HFFc6 (cell line): ENCODE measurements at regions not wholly inside any gene's neighbourhood (a gene's known extent, or its start where the extent isn't known, plus 50 kb on each side); places are given as distances from the start of the nearest gene placed in this dataset.
"Not testable (repeated sequence)": the region's sequence is repeated elsewhere in the genome, so short reads cannot be mapped to it uniquely, and the experiment has no call there.

Source experiments
- DNase-seq: peaks from one replicate; pipeline ENCODE4 v3.0.0-alpha.2; 2018
- H3K27ac Mint-ChIP-seq: 2 replicates; pipeline ENCODE4 v1.8.0; 2020; ENCODE audit warnings: mild to moderate bottlenecking, mixed read lengths
- H3K27me3 Mint-ChIP-seq: 2 replicates; pipeline ENCODE4 v1.8.0; 2021; ENCODE audit warnings: mild to moderate bottlenecking, moderate library complexity, mixed read lengths; ENCODE audit not compliant: insufficient read depth
- H3K36me3 Mint-ChIP-seq: 2 replicates; pipeline ENCODE4 v1.8.0; 2021; ENCODE audit warnings: low read depth, mixed read lengths
- H3K4me1 Mint-ChIP-seq: 2 replicates; pipeline ENCODE4 v1.8.0; 2020; ENCODE audit warnings: low read depth, mixed read lengths
- H3K4me3 Mint-ChIP-seq: 2 replicates; pipeline ENCODE4 v1.8.0; 2020; ENCODE audit warnings: mild to moderate bottlenecking, moderate library complexity, mixed read lengths
- H3K9me3 Mint-ChIP-seq: 2 replicates; pipeline ENCODE4 v1.8.0; 2020; ENCODE audit warnings: mild to moderate bottlenecking, mixed read lengths
- TF ChIP-seq, protein P1 (sequence below): fragments of 200-600 bp; sonication (generic); IDR thresholded peaks from 2 replicates; pipeline ENCODE4 v1.5.0; 2021; ENCODE audit warnings: antibody characterized with exemption, mild to moderate bottlenecking

DNA sequence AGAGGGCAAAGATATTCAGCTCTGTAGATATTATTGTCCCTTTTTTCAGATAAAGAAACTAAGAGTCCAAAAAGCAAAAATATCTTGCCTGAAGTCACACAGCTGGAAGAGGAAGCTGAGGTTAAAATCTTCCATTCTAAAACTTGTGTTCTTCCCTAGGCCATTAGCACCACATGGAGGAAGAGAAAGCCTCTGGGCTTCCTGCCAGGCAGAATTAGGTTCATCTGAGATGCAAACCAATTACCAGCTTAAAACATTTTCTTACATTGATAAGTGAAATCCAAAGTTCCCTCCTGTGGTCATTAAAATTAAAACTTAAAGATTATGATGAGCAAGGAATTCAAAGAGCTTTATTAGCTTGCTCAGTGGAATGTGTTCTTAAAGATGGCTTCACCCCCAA, 235.3 kb upstream of the SETMAR start:
- Mint-ChIP-seq H3K4me1 (no peaks in the 10 kb centered on the region), H3K36me3 (no peaks in the 10 kb centered on the region)
- TF ChIP-seq, protein P1, sequence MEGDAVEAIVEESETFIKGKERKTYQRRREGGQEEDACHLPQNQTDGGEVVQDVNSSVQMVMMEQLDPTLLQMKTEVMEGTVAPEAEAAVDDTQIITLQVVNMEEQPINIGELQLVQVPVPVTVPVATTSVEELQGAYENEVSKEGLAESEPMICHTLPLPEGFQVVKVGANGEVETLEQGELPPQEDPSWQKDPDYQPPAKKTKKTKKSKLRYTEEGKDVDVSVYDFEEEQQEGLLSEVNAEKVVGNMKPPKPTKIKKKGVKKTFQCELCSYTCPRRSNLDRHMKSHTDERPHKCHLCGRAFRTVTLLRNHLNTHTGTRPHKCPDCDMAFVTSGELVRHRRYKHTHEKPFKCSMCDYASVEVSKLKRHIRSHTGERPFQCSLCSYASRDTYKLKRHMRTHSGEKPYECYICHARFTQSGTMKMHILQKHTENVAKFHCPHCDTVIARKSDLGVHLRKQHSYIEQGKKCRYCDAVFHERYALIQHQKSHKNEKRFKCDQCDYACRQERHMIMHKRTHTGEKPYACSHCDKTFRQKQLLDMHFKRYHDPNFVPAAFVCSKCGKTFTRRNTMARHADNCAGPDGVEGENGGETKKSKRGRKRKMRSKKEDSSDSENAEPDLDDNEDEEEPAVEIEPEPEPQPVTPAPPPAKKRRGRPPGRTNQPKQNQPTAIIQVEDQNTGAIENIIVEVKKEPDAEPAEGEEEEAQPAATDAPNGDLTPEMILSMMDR, result no peak

GRCh38 chr3:4069796-4070195, 233.4 kb upstream of the SETMAR start:
- no peak for DNase-seq
- Mint-ChIP-seq H3K27ac (no peak overlapping the region), H3K27me3 (no peaks in the 10 kb centered on the region), H3K9me3 (peaks cover 83% of the 10 kb centered on the region), H3K4me3 (no peak overlapping the region), H3K36me3 (no peaks in the 10 kb centered on the region), H3K4me1 (no peaks in the 10 kb centered on the region)
- TF ChIP-seq, protein P1, result no peak

More for the DNA sequence above, 235.3 kb upstream of the SETMAR start:
- Mint-ChIP-seq H3K9me3 (peaks cover 77% of the 10 kb centered on the region), H3K4me3 (no peak overlapping the region), H3K27me3 (no peaks in the 10 kb centered on the region), H3K27ac (no peak overlapping the region)
- DNase-seq, result no peak

- Mint-ChIP-seq H3K4me1 (no peaks in the 10 kb centered on the region), H3K27me3 (no peaks in the 10 kb centered on the region)
- TF ChIP-seq, protein P1, result no peak
These were observed 231.5 kb upstream of the SETMAR start for GRCh38 chr3:4071481-4072184.

GRCh38 chr3:4077278-4077677, 225.9 kb upstream of the SETMAR start:
- H3K27ac Mint-ChIP-seq, H3K36me3 Mint-ChIP-seq, DNase-seq, H3K4me3 Mint-ChIP-seq, H3K27me3 Mint-ChIP-seq, H3K4me1 Mint-ChIP-seq: not testable (repeated sequence)
- H3K9me3 Mint-ChIP-seq, result peaks cover 59% of the 10 kb centered on the region

More at GRCh38 chr3:4071481-4072184, 231.5 kb upstream of the SETMAR start:
- no peaks in the 10 kb centered on the region for H3K36me3 Mint-ChIP-seq
- H3K4me3 Mint-ChIP-seq, result no peak overlapping the region
- DNase-seq, result no peak
- no peak overlapping the region for H3K27ac Mint-ChIP-seq
- H3K9me3 Mint-ChIP-seq, result peaks cover 80% of the 10 kb centered on the region

DNA sequence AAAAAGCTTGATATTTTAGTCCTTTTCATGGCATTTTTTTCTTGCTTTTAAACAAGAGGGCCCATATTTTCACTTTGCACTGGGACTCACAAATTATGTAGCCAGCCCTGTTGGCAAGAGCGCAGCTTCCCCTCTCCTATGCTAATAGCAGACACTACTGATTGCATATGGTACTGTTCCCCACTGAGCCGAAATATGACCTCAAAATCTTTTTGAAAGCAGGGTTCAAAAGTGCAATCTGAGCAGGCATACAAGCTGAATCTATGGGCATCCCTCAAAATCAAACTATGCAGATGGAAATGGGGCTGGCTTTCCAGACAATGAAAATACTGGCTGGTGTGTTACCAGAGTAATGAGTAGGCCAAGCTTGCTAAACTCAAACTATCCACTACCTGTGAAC, 225.2 kb upstream of the SETMAR start:
- DNase-seq, result no peak
- TF ChIP-seq, protein P1, result no peak
- Mint-ChIP-seq H3K27me3 (no peaks in the 10 kb centered on the region; the same call in 1 of the 2 replicates), H3K4me1 (no peaks in the 10 kb centered on the region), H3K9me3 (peaks cover 56% of the 10 kb centered on the region), H3K36me3 (no peaks in the 10 kb centered on the region), H3K27ac (no peak overlapping the region), H3K4me3 (no peak overlapping the region)

- TF ChIP-seq, protein P1, result no peak
- H3K4me1 Mint-ChIP-seq, result no peaks in the 10 kb centered on the region
- DNase-seq, result no peak
- no peaks in the 10 kb centered on the region for H3K36me3 Mint-ChIP-seq
- H3K27me3 Mint-ChIP-seq, result no peaks in the 10 kb centered on the region; the same call in 1 of the 2 replicates
- no peak overlapping the region for H3K27ac Mint-ChIP-seq
- peaks cover 58% of the 10 kb centered on the region for H3K9me3 Mint-ChIP-seq
- H3K4me3 Mint-ChIP-seq, result no peak overlapping the region
These were observed 224.3 kb upstream of the SETMAR start for GRCh38 chr3:4078903-4079302.
